Dermis blood vessel endothelial cell (primary cell): ENCODE measurements at regions not wholly inside any gene's neighbourhood (a gene's known extent, or its start where the extent isn't known, plus 50 kb on each side); places are given as distances from the start of the nearest gene placed in this dataset.

Experiments
- DNase-seq: peaks from one replicate; pipeline ENCODE4 v3.0.0; 2010

GRCh38 chr1:91092503-91092902, 70.7 kb upstream of the ZNF644 start:
- DNase-seq = peak; percentile 52

GRCh38 chr1:91091812-91092211, 70.0 kb upstream of the ZNF644 start:
- peak; percentile 69 for DNase-seq

- DNase-seq = no peak
These were observed 58.8 kb upstream of the ZNF644 start for GRCh38 chr1:91080650-91081049.

GRCh38 chr1:91078859-91079258, 57.0 kb upstream of the ZNF644 start:
- DNase-seq = no peak

- DNase-seq = no peak
These were observed 55.0 kb upstream of the ZNF644 start for GRCh38 chr1:91076834-91077233.

GRCh38 chr1:91075233-91076135, 53.6 kb upstream of the ZNF644 start:
- peak; percentile 5 for DNase-seq

GRCh38 chr1:91073299-91073698, 51.5 kb upstream of the ZNF644 start:
- DNase-seq = no peak

- DNase-seq = no peak
These were observed 50.0 kb upstream of the ZNF644 start for GRCh38 chr1:91071838-91072237.
